ENCODE measurements at regions not wholly inside any gene's neighbourhood (a gene's known extent, or its start where the extent isn't known, plus 50 kb on each side); places are given as distances from the start of the nearest gene placed in this dataset.

DNA sequence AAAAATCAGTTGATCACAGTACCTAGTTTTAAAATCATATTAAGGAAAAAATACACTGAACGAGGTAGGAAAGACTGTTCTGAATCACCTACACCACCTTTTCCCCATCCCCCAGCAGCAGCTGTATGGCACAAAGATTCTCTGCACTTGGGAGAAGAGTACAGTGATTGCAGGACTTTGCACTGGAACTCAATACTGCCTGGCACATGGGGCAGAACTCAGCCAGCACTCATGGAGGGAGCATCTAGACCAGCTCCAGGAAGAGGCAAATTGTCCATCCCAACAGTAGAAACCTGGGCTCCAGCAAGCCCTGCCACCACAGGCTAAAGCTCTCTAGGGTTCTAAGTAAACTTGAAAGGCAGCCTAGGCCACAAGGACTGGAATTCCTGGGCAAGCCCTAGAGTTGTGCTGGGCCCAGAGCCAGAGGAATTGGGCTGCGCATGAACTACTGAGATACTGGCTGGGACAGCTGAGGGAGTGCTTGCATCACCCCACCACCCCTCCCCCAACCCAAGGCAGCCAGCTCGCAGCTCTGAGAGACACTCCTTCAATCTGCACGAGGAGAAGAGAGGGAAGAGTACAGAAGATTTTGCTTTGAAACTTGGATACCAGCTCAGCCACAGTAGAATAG, 654.4 kb upstream of the CDH6 start:
- no peak for ATAC-seq
- no peak for TF ChIP-seq CSDC2 (CRISPR knock-in tag; IDR thresholded peaks at IDR 0.05)
- TF ChIP-seq OSR1 (CRISPR knock-in tag; IDR thresholded peaks at IDR 0.05), result no peak
- TF ChIP-seq TCF4 (CRISPR knock-in tag; IDR thresholded peaks at IDR 0.05; ENCODE audit: borderline replicate concordance), result no peak
- TF ChIP-seq ZC3H10 (CRISPR knock-in tag; IDR thresholded peaks at IDR 0.05), result no peak
- no peak for TF ChIP-seq CREB5 (CRISPR knock-in tag; IDR thresholded peaks at IDR 0.05; ENCODE audit: low read depth)
- TF ChIP-seq ZFP3 (CRISPR knock-in tag; IDR thresholded peaks at IDR 0.05), result no peak
- no peak for TF ChIP-seq GLIS3 (CRISPR knock-in tag; IDR thresholded peaks at IDR 0.05)
- no peak for TF ChIP-seq ZNF70 (CRISPR knock-in tag; IDR thresholded peaks at IDR 0.05)
- TF ChIP-seq, protein P1, sequence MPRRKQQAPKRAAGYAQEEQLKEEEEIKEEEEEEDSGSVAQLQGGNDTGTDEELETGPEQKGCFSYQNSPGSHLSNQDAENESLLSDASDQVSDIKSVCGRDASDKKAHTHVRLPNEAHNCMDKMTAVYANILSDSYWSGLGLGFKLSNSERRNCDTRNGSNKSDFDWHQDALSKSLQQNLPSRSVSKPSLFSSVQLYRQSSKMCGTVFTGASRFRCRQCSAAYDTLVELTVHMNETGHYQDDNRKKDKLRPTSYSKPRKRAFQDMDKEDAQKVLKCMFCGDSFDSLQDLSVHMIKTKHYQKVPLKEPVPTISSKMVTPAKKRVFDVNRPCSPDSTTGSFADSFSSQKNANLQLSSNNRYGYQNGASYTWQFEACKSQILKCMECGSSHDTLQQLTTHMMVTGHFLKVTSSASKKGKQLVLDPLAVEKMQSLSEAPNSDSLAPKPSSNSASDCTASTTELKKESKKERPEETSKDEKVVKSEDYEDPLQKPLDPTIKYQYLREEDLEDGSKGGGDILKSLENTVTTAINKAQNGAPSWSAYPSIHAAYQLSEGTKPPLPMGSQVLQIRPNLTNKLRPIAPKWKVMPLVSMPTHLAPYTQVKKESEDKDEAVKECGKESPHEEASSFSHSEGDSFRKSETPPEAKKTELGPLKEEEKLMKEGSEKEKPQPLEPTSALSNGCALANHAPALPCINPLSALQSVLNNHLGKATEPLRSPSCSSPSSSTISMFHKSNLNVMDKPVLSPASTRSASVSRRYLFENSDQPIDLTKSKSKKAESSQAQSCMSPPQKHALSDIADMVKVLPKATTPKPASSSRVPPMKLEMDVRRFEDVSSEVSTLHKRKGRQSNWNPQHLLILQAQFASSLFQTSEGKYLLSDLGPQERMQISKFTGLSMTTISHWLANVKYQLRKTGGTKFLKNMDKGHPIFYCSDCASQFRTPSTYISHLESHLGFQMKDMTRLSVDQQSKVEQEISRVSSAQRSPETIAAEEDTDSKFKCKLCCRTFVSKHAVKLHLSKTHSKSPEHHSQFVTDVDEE (CRISPR knock-in tag; IDR thresholded peaks at IDR 0.05), result no peak
- no peak for TF ChIP-seq ZNF8 (CRISPR knock-in tag; IDR thresholded peaks at IDR 0.05)
- no peak for TF ChIP-seq PPARA (CRISPR knock-in tag; IDR thresholded peaks at IDR 0.05; ENCODE audit: borderline replicate concordance)
- no peak for TF ChIP-seq ZNF565 (CRISPR knock-in tag; conservative IDR thresholded peaks at IDR 0.05; ENCODE audit: low read depth)
- TF ChIP-seq, protein P2, sequence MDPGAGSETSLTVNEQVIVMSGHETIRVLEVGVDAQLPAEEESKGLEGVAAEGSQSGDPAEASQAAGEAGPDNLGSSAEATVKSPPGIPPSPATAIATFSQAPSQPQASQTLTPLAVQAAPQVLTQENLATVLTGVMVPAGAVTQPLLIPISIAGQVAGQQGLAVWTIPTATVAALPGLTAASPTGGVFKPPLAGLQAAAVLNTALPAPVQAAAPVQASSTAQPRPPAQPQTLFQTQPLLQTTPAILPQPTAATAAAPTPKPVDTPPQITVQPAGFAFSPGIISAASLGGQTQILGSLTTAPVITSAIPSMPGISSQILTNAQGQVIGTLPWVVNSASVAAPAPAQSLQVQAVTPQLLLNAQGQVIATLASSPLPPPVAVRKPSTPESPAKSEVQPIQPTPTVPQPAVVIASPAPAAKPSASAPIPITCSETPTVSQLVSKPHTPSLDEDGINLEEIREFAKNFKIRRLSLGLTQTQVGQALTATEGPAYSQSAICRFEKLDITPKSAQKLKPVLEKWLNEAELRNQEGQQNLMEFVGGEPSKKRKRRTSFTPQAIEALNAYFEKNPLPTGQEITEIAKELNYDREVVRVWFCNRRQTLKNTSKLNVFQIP (CRISPR knock-in tag; IDR thresholded peaks at IDR 0.05; ENCODE audit: borderline replicate concordance, low read depth), result no peak

DNA sequence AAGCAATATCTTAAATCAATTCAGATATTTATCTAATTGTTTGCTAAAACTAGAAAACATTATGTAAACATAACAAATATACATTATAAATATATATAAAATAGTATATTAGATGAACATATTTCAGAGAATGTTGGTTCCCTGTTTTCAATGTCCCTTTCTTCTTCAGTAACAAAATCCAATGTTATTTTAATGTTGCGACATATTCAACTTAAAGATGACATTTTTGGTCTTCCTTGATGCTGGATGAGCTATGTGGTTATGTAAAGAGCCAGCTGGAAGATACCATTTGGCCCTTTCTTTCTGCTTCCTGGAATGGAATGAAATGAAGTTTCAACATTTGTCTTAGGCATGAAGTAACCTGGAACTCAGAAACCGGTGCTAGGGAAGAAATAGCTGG, 668.1 kb upstream of the CDH6 start:
- TF ChIP-seq, protein P1 (CRISPR knock-in tag; IDR thresholded peaks at IDR 0.05), result no peak
- ATAC-seq, result no peak

DNA sequence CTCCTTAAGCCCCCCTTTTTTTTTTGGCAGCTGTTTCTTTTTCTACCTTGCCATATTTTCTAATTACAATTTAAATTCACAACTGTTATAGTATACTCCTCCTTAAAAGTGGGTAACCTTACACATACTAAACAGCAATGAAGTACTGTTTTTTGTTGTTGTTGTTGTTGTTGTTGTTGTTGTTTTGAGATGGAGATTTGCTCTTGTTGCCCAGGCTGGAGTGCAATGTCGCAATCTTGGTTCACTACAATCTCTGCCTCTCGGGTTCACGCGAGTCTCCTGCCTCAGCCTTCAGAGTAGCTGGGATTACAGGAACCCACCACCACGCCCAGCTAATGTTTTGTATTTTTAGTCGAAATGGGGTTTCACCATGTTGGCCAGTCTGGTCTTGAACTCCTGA, 669.1 kb upstream of the CDH6 start:
- TF ChIP-seq ZFP30 (CRISPR knock-in tag; IDR thresholded peaks at IDR 0.05) (no peak), TCF4 (CRISPR knock-in tag; IDR thresholded peaks at IDR 0.05; ENCODE audit: borderline replicate concordance) (no peak), SNAI2 (CRISPR knock-in tag; IDR thresholded peaks at IDR 0.05) (no peak), ZNF565 (CRISPR knock-in tag; conservative IDR thresholded peaks at IDR 0.05; ENCODE audit: low read depth) (no peak), ZNF8 (CRISPR knock-in tag; IDR thresholded peaks at IDR 0.05) (no peak), ESRRG (CRISPR knock-in tag; IDR thresholded peaks at IDR 0.05) (no peak), ZC3H10 (CRISPR knock-in tag; IDR thresholded peaks at IDR 0.05) (no peak), ZFP3 (CRISPR knock-in tag; IDR thresholded peaks at IDR 0.05) (no peak), ISL1 (CRISPR knock-in tag; IDR thresholded peaks at IDR 0.05) (no peak), ARNTL (CRISPR knock-in tag; IDR thresholded peaks at IDR 0.05; ENCODE audit: borderline replicate concordance, low read depth) (no peak), CREB5 (CRISPR knock-in tag; IDR thresholded peaks at IDR 0.05; ENCODE audit: low read depth) (no peak), CSDC2 (CRISPR knock-in tag; IDR thresholded peaks at IDR 0.05) (no peak), RARB (CRISPR knock-in tag; IDR thresholded peaks at IDR 0.05) (no peak)
- TF ChIP-seq, protein P1 (CRISPR knock-in tag; IDR thresholded peaks at IDR 0.05), result no peak
- TF ChIP-seq, protein P2 (CRISPR knock-in tag; IDR thresholded peaks at IDR 0.05; ENCODE audit: borderline replicate concordance, low read depth), result no peak
- TF ChIP-seq, protein P3, sequence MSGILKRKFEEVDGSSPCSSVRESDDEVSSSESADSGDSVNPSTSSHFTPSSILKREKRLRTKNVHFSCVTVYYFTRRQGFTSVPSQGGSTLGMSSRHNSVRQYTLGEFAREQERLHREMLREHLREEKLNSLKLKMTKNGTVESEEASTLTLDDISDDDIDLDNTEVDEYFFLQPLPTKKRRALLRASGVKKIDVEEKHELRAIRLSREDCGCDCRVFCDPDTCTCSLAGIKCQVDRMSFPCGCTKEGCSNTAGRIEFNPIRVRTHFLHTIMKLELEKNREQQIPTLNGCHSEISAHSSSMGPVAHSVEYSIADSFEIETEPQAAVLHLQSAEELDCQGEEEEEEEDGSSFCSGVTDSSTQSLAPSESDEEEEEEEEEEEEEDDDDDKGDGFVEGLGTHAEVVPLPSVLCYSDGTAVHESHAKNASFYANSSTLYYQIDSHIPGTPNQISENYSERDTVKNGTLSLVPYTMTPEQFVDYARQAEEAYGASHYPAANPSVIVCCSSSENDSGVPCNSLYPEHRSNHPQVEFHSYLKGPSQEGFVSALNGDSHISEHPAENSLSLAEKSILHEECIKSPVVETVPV (CRISPR knock-in tag; IDR thresholded peaks at IDR 0.05), result no peak
- no peak for ATAC-seq

Measured in SK-N-SH treated with all-trans-retinoic acid at 6 μM for 48 hours (cell line).